Keratinocyte (primary cell): ENCODE measurements at regions not wholly inside any gene's neighbourhood (a gene's known extent, or its start where the extent isn't known, plus 50 kb on each side); places are given as distances from the start of the nearest gene placed in this dataset.

ENCODE experiments used
- DNase-seq: peaks from one replicate; pipeline ENCODE4 v3.0.0-alpha.2; 2011; ENCODE audit warnings: low read depth, missing footprints, low spot score
- FAIRE-seq: peaks from 2 replicates; lab custom pipeline; 2011; peaks lifted over from hg19 to GRCh38; lab: Jason Lieb, UNC
- H2AFZ ChIP-seq: 2 replicates; pipeline ENCODE4 v1.6.0; 2012; ENCODE audit warnings: low read length, control low read depth, inconsistent platforms; ENCODE audit not compliant: control insufficient read depth
- H3K27ac ChIP-seq: 2 replicates; pipeline ENCODE4 v1.5.1; 2011; ENCODE audit warnings: low read length; ENCODE audit not compliant: control insufficient read depth, insufficient read depth
- H3K27me3 ChIP-seq: 3 replicates; pipeline ENCODE4 v1.6.0; 2011; ENCODE audit warnings: low read length; ENCODE audit not compliant: control insufficient read depth, insufficient read depth; ENCODE audit errors: extremely low read depth
- H3K36me3 ChIP-seq, 2 experiments: 2 replicates in 1 of 2; 3 replicates in 1 of 2; pipeline ENCODE4 v1.5.1; 2011; ENCODE audit warnings: low read length in 2 of 2, mild to moderate bottlenecking in 1 of 2; ENCODE audit not compliant: control insufficient read depth in 2 of 2, insufficient read depth in 2 of 2; ENCODE audit errors: extremely low read depth in 1 of 2
- H3K4me1 ChIP-seq: 3 replicates; pipeline ENCODE4 v1.5.1; 2011; ENCODE audit warnings: low read length; ENCODE audit not compliant: control insufficient read depth, insufficient read depth; ENCODE audit errors: extremely low read depth
- H3K4me2 ChIP-seq: 3 replicates; pipeline ENCODE4 v1.6.0; 2011; ENCODE audit warnings: low read depth, low read length; ENCODE audit not compliant: control insufficient read depth, insufficient read depth; ENCODE audit errors: extremely low read depth
- H3K4me3 ChIP-seq, 3 experiments: fragments of 200-600 bp in 1 of 3; sonication (generic) in 1 of 3; 2 replicates in 2 of 3; 3 replicates in 1 of 3; pipeline ENCODE4 v1.5.1; 2011 to 2016; ENCODE audit warnings: low read length in 3 of 3, mild to moderate bottlenecking in 3 of 3, control low read depth in 2 of 3, inconsistent platforms in 1 of 3, low read depth in 1 of 3, mixed read lengths in 1 of 3, mixed run types in 1 of 3, moderate library complexity in 1 of 3; ENCODE audit not compliant: control insufficient read depth in 2 of 3, insufficient read depth in 2 of 3; ENCODE audit errors: extremely low read depth in 1 of 3
- H3K79me2 ChIP-seq: 2 replicates; pipeline ENCODE4 v1.6.0; 2012; ENCODE audit warnings: low read length; ENCODE audit not compliant: control insufficient read depth, insufficient read depth
- H3K9ac ChIP-seq: 3 replicates; pipeline ENCODE4 v1.6.0; 2011; ENCODE audit warnings: low read length; ENCODE audit not compliant: control insufficient read depth, insufficient read depth; ENCODE audit errors: extremely low read depth
- H3K9me1 ChIP-seq: 3 replicates; pipeline ENCODE4 v1.6.0; 2011; ENCODE audit warnings: low read length; ENCODE audit not compliant: control insufficient read depth, insufficient read depth; ENCODE audit errors: extremely low read depth
- H3K9me3 ChIP-seq: 2 replicates; pipeline ENCODE4 v1.5.1; 2012; ENCODE audit warnings: low read depth, low read length; ENCODE audit not compliant: control insufficient read depth
- H4K20me1 ChIP-seq: 3 replicates; pipeline ENCODE4 v1.6.0; 2011; ENCODE audit warnings: low read length; ENCODE audit not compliant: control insufficient read depth, insufficient read depth; ENCODE audit errors: extremely low read depth
- EZH2 ChIP-seq: IDR thresholded peaks from one replicate; pipeline ENCODE4 v1.6.1; 2012; ENCODE audit warnings: inconsistent platforms, mild to moderate bottlenecking, low read length, moderate library complexity
- dilution Hi-C: fragments of 300-500 bp; cut with MboI; formaldehyde crosslinking; loops from one replicate; pipeline ENCODE4 v1.7.0; 2020; ENCODE audit warnings: low sequenced_read_pairs; ENCODE audit not compliant: extremely low pct_ligation_motif_present
- TF ChIP-seq, protein P1 (sequence below), 3 experiments: IDR thresholded peaks in 1 of 3; conservative IDR thresholded peaks in 1 of 3; optimal IDR thresholded peaks in 1 of 3; 2 replicates in 2 of 3; 3 replicates in 1 of 3; pipeline versions ENCODE3 to v1.5.1; 2011; ENCODE audit warnings: low read length in 3 of 3, mild to moderate bottlenecking in 3 of 3, moderate library complexity in 2 of 3, control low read depth in 1 of 3, inconsistent platforms in 1 of 3; ENCODE audit not compliant: insufficient read depth in 2 of 3; ENCODE audit errors: extremely low read depth in 1 of 3

DNA sequence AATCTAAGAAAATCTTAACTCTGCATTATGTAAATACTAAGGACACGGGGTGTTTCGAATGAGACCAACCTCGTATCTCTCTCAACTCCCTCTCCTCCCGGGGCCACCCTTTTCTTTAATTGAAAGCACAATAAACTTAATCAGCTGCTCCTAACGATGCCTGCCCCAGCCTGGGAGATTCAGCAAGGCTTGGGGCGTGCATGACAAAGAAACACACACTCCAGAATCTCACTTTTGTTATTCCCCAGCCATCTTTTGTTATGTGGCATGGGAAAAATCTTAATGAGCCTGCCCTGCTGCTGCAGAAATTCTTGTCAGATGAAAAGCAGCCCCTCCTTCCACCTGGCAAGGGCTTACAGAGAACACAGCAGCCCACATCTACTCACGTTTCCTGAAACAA lies 117.4 kb downstream of the TTLL2 start:
- H4K20me1 ChIP-seq = no peaks in the 10 kb centered on the region
- no peaks in the 10 kb centered on the region for H3K79me2 ChIP-seq
- no peak overlapping the region for H3K9ac ChIP-seq
- H3K27me3 ChIP-seq = peaks cover 4% of the 10 kb centered on the region
- no peaks in the 10 kb centered on the region for H3K9me3 ChIP-seq
- H3K4me3 ChIP-seq = no peak overlapping the region
- TF ChIP-seq, protein P1, sequence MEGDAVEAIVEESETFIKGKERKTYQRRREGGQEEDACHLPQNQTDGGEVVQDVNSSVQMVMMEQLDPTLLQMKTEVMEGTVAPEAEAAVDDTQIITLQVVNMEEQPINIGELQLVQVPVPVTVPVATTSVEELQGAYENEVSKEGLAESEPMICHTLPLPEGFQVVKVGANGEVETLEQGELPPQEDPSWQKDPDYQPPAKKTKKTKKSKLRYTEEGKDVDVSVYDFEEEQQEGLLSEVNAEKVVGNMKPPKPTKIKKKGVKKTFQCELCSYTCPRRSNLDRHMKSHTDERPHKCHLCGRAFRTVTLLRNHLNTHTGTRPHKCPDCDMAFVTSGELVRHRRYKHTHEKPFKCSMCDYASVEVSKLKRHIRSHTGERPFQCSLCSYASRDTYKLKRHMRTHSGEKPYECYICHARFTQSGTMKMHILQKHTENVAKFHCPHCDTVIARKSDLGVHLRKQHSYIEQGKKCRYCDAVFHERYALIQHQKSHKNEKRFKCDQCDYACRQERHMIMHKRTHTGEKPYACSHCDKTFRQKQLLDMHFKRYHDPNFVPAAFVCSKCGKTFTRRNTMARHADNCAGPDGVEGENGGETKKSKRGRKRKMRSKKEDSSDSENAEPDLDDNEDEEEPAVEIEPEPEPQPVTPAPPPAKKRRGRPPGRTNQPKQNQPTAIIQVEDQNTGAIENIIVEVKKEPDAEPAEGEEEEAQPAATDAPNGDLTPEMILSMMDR (optimal IDR thresholded peaks at IDR 0.05 in 1 of 3, IDR thresholded peaks at IDR 0.05 in 1 of 3, conservative IDR thresholded peaks at IDR 0.05 in 1 of 3; ENCODE audit: extremely low read depth in 1 of 3, insufficient read depth in 2 of 3, low read length in 3 of 3) = no peak
- TF ChIP-seq EZH2 = no peak
- no peaks in the 10 kb centered on the region for H3K9me1 ChIP-seq
- no peak overlapping the region for H2AFZ ChIP-seq
- FAIRE-seq = no peak
- no peaks in the 10 kb centered on the region for H3K4me1 ChIP-seq
- no peak for DNase-seq
- no peaks in the 10 kb centered on the region for H3K36me3 ChIP-seq
- dilution Hi-C loops = no loop called here
- H3K4me2 ChIP-seq = no peak overlapping the region
- no peak overlapping the region for H3K27ac ChIP-seq

DNA sequence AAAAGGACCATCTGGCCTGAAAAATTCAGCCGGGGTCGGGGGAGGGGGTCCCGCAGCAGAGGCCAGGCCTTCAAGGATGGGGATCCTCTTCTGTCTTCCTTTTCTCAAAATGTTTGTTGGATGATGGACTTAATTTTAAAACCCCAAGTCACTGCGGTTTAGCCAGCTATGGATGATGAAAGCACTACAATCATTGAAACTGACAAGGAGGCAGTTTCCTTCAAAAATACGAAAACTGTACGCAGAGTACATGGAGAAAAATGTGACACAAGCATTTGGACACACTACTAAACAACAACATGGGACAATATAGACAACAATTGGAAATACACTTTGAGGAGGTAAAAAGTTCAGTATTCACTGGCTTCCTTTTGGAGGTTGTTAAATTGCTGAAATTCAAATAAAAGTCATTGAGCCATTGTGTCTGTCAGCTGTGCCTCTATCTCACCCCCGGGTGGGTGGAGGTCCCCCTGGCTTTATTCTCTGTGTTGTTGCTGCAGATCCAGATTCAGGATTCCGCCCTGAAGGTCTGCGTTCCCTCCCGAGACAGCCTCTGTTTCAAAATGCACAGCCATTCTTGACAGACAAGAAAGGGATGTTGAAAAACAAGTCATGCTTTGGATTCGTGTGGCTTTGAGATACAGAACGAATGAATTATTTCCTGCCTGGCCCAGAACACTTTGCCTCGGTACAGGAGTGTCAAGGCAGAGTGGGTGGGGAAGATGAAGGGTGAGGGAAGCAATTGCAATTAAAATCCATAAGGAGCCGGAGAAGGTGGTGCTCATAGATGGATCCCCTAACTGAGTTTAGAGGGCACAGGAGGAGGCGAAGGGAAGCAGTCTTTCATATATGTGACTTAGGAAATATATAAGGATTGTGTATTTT lies 118.2 kb downstream of the TTLL2 start:
- FAIRE-seq (no peak), DNase-seq (no peak)
- no peaks in the 10 kb centered on the region for H3K36me3 ChIP-seq
- H3K4me2 ChIP-seq = no peak overlapping the region
- H3K4me1 ChIP-seq = no peaks in the 10 kb centered on the region
- no peak for TF ChIP-seq EZH2
- TF ChIP-seq, protein P1 (optimal IDR thresholded peaks at IDR 0.05 in 1 of 3, IDR thresholded peaks at IDR 0.05 in 1 of 3, conservative IDR thresholded peaks at IDR 0.05 in 1 of 3; ENCODE audit: extremely low read depth in 1 of 3, insufficient read depth in 2 of 3, low read length in 3 of 3) = no peak
- H3K9ac ChIP-seq = no peak overlapping the region
- H3K9me1 ChIP-seq = no peaks in the 10 kb centered on the region
- dilution Hi-C loops = no loop called here
- H3K27ac ChIP-seq = no peak overlapping the region
- no peak overlapping the region for H3K4me3 ChIP-seq
- H3K27me3 ChIP-seq = peaks cover 4% of the 10 kb centered on the region
- no peak overlapping the region for H2AFZ ChIP-seq
- no peaks in the 10 kb centered on the region for H3K79me2 ChIP-seq
- no peaks in the 10 kb centered on the region for H4K20me1 ChIP-seq
- H3K9me3 ChIP-seq = no peaks in the 10 kb centered on the region
